ENCODE measurements at regions not wholly inside any gene's neighbourhood (a gene's known extent, or its start where the extent isn't known, plus 50 kb on each side); places are given as distances from the start of the nearest gene placed in this dataset.

GRCh38 chr15:38058596-38059075, 124.2 kb downstream of the TMCO5A start:
- ChIA-PET CTCF (interaction anchor here (1.2 kb wide), 1 partner anchor 27 kb away, joined by 3 read pairs; no protein-coding TSS in a partner anchor), POLR2A (interaction anchor here (0.7 kb wide), 1 partner anchor 193 kb away, joined by 3 read pairs; no protein-coding TSS in a partner anchor)
- no peaks in the 10 kb centered on the region for H3K9me1 ChIP-seq (replicated peaks; ENCODE audit: control insufficient read depth, extremely low read depth, insufficient read depth, low read length)
- H4K20me1 ChIP-seq (replicated peaks; ENCODE audit: control insufficient read depth, extremely low read depth, insufficient read depth, low read length): no peaks in the 10 kb centered on the region
- intact Hi-C loops (cut with micrococcal nuclease) (no loop called here), dilution Hi-C loops (cut with MboI; ENCODE audit: extremely low pct_ligation_motif_present, low sequenced_read_pairs) (no loop called here)
- H2AFZ ChIP-seq (ENCODE audit: low read depth, low read length): no peak overlapping the region
- H3K4me3 ChIP-seq (replicated peaks in 1 of 3; ENCODE audit: insufficient read depth in 1 of 3, low read depth in 1 of 3, low read length in 3 of 3): no peak overlapping the region
- H3K36me3 ChIP-seq (ENCODE audit: control insufficient read depth in 2 of 2, extremely low read depth in 1 of 2, insufficient read depth in 2 of 2, low read length in 2 of 2): no peaks in the 10 kb centered on the region
- H3K9me3 ChIP-seq (replicated peaks; ENCODE audit: control insufficient read depth, insufficient read depth, low read length): no peaks in the 10 kb centered on the region
- no peak overlapping the region for H3K9ac ChIP-seq (replicated peaks; ENCODE audit: extremely low read depth, insufficient read depth, low read length)
- H3K4me2 ChIP-seq (ENCODE audit: insufficient read depth, low read length): no peak overlapping the region
- FAIRE-seq (peak; percentile 4), DNase-seq (ENCODE audit: low read depth, low spot score) (no peak)
- peaks cover 3% of the 10 kb centered on the region for H3K4me1 ChIP-seq (ENCODE audit: control insufficient read depth, extremely low read depth, insufficient read depth, low read length)
- H3K79me2 ChIP-seq (ENCODE audit: control insufficient read depth, insufficient read depth, low read length): no peaks in the 10 kb centered on the region
- no peak for TF ChIP-seq FOS (IDR thresholded peaks at IDR 0.05; ENCODE audit: borderline replicate concordance, insufficient read depth, low read length)
- TF ChIP-seq JUN (IDR thresholded peaks at IDR 0.05; ENCODE audit: borderline replicate concordance, insufficient read depth, insufficient read length, low read depth): no peak
- TF ChIP-seq POLR2AphosphoS5 (IDR thresholded peaks at IDR 0.05; ENCODE audit: insufficient read depth, low read depth, low read length): no peak
- no peak for TF ChIP-seq POLR2A (IDR thresholded peaks at IDR 0.05; ENCODE audit: low read depth, low read length)
- no peak for TF ChIP-seq MAX (IDR thresholded peaks at IDR 0.05; ENCODE audit: insufficient read depth, insufficient read length)
- no peak for TF ChIP-seq GATA2 (IDR thresholded peaks at IDR 0.05; ENCODE audit: insufficient read depth, insufficient read length, low read depth, low read length)
- no peak for TF ChIP-seq MYC (IDR thresholded peaks at IDR 0.05; ENCODE audit: low read depth, low read length)
- TF ChIP-seq EZH2 (IDR thresholded peaks at IDR 0.05; ENCODE audit: borderline replicate concordance, low read depth, low read length, severe bottlenecking): no peak
- no peak for TF ChIP-seq CTCF (IDR thresholded peaks at IDR 0.05; ENCODE audit: extremely low read depth in 1 of 2, insufficient read depth in 1 of 2, low read depth in 1 of 2, low read length in 2 of 2)
- no TSS peak for BruUV-seq (replicated peaks)
- no peaks in the 10 kb centered on the region for H3K27me3 ChIP-seq (ENCODE audit: control insufficient read depth in 2 of 2, insufficient read depth in 2 of 2, low read length in 2 of 2)
- no peak overlapping the region for H3K27ac ChIP-seq (ENCODE audit: insufficient read depth, low read depth, low read length)

Data from endothelial cell of umbilical vein (primary cell).